GM23338 (cell line): ENCODE measurements at regions not wholly inside any gene's neighbourhood (a gene's known extent, or its start where the extent isn't known, plus 50 kb on each side); places are given as distances from the start of the nearest gene placed in this dataset.

ENCODE experiments used
- CREB1 ChIP-seq: fragments of 250-450 bp; sonication (Bioruptor Pico); IDR thresholded peaks from 2 replicates; pipeline ENCODE4 v1.5.0; 2020; ENCODE audit warnings: low read depth, mild to moderate bottlenecking, moderate library complexity
- CTCF ChIP-seq, 2 experiments: fragments of 200-600 bp in 1 of 2; sonication (generic) in 1 of 2; conservative IDR thresholded peaks; 2 replicates each; pipeline versions ENCODE4 v1.5.1 to v1.6.1; 2016 to 2017; ENCODE audit warnings: antibody characterized with exemption in 2 of 2, low read depth in 2 of 2, mild to moderate bottlenecking in 2 of 2, moderate library complexity in 1 of 2
- EZH2 ChIP-seq: fragments of 200-600 bp; sonication (generic); IDR thresholded peaks from one replicate; pipeline ENCODE4 v1.8.0; 2017; ENCODE audit warnings: antibody characterized with exemption, mild to moderate bottlenecking, low read depth; ENCODE audit not compliant: unreplicated experiment
- JUNB ChIP-seq: IDR thresholded peaks from one replicate; pipeline ENCODE4 v1.6.1; 2016; ENCODE audit warnings: antibody characterized with exemption; ENCODE audit not compliant: unreplicated experiment
- POLR2AphosphoS5 ChIP-seq: IDR thresholded peaks from 2 replicates; pipeline ENCODE4 v1.6.1; 2016; ENCODE audit warnings: antibody characterized with exemption, low read depth
- REST ChIP-seq: IDR thresholded peaks from one replicate; pipeline ENCODE4 v1.6.1; 2018; ENCODE audit warnings: antibody characterized with exemption; ENCODE audit not compliant: unreplicated experiment

- TF ChIP-seq EZH2 = no peak
- TF ChIP-seq CREB1 (CRISPR knock-in tag) = no peak
- no peak for TF ChIP-seq CTCF (conservative IDR thresholded peaks at IDR 0.05; ENCODE audit: low read depth in 2 of 2)
- TF ChIP-seq JUNB = no peak
- TF ChIP-seq POLR2AphosphoS5 = no peak
- TF ChIP-seq REST = no peak
Observed at GRCh38 chr4:181685461-181685860, 557.7 kb upstream of the TENM3 start.
